ENCODE measurements at regions not wholly inside any gene's neighbourhood (a gene's known extent, or its start where the extent isn't known, plus 50 kb on each side); places are given as distances from the start of the nearest gene placed in this dataset.

DNA sequence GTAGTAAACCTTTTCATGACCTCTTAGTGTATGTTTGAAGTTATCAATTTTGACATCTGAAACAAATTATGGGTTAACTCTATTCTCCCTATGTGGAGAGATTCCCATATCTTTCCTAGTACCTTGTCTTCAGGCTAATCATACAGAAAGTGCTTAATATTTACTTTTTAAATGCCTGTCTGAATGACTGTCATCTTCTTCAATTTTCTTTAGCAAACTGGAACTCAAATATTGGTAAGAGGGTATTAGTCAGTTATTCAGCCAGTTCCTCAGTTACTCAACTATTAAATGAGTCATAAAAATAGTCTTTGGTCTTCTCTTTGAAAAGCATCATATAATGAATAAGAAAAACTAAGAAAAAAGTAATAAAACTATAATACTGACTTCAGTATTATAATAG, 1038.0 kb upstream of the PIK3C3 start:
- H3K4me1 Mint-ChIP-seq (ENCODE audit: low read depth): no peaks in the 10 kb centered on the region
- no peak overlapping the region for H3K4me3 Mint-ChIP-seq
- intact Hi-C loops (cut with micrococcal nuclease): no loop called here

DNA sequence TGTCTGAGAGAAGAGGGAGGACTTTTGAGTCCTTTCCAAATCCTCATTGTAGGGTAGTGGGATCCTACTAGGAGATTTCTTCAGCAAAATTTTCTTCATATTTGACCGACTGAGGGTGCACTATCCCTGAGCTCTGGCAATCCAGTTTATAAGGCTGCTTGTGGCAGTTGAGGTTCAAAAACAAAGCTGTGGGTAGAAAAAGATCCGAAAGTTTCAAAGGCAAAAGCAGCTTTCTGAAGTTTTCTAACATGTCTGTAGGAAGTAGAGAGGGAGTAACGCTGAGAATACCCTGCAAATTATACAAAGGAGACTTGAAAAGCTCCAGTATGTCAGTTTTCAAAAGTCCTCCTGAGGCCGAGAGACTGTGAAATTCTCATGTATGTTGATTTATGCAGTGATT, 1039.3 kb upstream of the PIK3C3 start:
- no peaks in the 10 kb centered on the region for H3K27me3 Mint-ChIP-seq

More for the DNA sequence above, 1038.0 kb upstream of the PIK3C3 start:
- Mint-ChIP-seq H3K27ac (no peak overlapping the region), H3K27me3 (no peaks in the 10 kb centered on the region), H3K9me3 (no peaks in the 10 kb centered on the region), H3K36me3 (ENCODE audit: low read depth) (no peaks in the 10 kb centered on the region)

DNA sequence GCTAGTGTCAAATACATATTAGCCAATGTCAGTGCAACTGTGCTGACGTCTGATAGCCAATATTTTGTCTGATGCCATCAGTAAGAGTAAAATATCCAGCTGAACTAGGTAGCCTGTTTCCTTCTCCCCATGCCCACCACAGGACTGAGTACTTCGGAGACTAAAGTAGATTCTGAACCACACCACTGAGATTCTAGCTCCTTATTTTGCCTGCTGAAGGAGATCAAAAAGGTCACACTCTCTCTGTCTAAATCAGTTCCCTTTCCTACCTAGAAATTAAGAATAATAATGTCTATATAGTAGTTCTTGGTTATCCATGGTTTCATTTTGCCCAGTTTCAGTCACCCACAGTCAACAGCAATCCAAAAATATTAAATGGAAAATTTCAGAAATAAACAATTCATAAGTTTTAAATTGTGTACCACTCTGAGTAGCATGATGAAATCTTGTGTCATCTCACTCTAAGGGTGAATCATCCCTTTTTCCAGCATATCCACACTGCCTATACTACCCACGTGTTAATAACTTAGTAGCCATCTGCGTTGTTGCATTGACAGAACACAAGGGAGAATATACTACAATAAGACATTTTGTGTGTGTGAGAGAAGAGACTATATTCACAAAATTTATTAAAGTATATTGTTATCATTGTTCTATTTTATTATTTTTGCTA, 1043.3 kb upstream of the PIK3C3 start:
- Mint-ChIP-seq H3K4me3 (no peak overlapping the region), H3K36me3 (ENCODE audit: low read depth) (no peaks in the 10 kb centered on the region), H3K27ac (no peak overlapping the region), H3K27me3 (no peaks in the 10 kb centered on the region), H3K4me1 (ENCODE audit: low read depth) (no peaks in the 10 kb centered on the region), H3K9me3 (no peaks in the 10 kb centered on the region)
- intact Hi-C loops (cut with micrococcal nuclease): no loop called here

More for the DNA sequence above, 1039.3 kb upstream of the PIK3C3 start:
- Mint-ChIP-seq H3K4me3 (no peak overlapping the region), H3K27ac (no peak overlapping the region), H3K9me3 (no peaks in the 10 kb centered on the region), H3K36me3 (ENCODE audit: low read depth) (no peaks in the 10 kb centered on the region), H3K4me1 (ENCODE audit: low read depth) (no peaks in the 10 kb centered on the region)
- intact Hi-C loops (cut with micrococcal nuclease): no loop called here

DNA sequence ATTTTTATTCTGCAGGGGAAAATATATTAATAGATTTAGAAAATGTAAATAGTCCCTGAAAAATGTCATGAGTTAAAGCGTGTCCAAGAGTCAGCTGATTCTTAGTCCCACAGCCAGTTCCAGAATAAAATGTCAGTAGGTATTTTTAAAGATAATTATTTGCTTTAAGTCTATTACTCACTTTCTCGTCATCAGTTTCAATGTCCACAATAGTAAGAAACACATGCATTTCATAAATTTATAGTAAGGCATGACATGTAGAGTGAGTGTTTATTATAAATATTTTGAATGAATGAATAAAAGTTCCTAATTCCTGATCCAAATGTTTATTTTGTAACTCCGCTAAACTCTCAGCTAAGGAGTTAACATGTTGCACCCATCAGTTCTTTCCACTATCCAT, 1044.0 kb upstream of the PIK3C3 start:
- Mint-ChIP-seq H3K36me3 (ENCODE audit: low read depth) (no peaks in the 10 kb centered on the region), H3K27ac (no peak overlapping the region), H3K4me1 (ENCODE audit: low read depth) (no peaks in the 10 kb centered on the region), H3K4me3 (no peak overlapping the region), H3K27me3 (no peaks in the 10 kb centered on the region), H3K9me3 (no peaks in the 10 kb centered on the region)
- intact Hi-C loops (cut with micrococcal nuclease): no loop called here

DNA sequence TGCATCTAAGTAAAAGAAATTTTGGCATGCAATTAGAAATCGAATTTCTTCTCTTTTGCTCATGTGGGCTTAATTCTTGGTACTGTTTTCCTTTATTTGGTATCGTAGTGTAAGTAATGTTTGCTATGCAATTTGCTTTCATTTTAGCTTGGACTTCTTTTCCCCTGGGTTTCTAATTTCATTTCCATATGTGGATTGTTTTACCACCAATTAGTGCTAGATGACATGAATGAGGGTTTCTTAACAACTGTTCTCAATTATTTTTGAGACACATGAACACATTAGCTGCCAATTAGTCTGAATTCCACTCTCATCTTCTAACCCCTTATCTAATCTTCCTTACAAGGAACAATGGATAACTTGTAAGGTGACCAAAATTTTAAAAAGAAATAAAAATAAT, 1047.2 kb upstream of the PIK3C3 start:
- Mint-ChIP-seq H3K36me3 (ENCODE audit: low read depth) (no peaks in the 10 kb centered on the region), H3K4me1 (ENCODE audit: low read depth) (no peaks in the 10 kb centered on the region), H3K27me3 (no peaks in the 10 kb centered on the region), H3K4me3 (no peak overlapping the region), H3K9me3 (no peaks in the 10 kb centered on the region), H3K27ac (no peak overlapping the region)
- intact Hi-C loops (cut with micrococcal nuclease): no loop called here

DNA sequence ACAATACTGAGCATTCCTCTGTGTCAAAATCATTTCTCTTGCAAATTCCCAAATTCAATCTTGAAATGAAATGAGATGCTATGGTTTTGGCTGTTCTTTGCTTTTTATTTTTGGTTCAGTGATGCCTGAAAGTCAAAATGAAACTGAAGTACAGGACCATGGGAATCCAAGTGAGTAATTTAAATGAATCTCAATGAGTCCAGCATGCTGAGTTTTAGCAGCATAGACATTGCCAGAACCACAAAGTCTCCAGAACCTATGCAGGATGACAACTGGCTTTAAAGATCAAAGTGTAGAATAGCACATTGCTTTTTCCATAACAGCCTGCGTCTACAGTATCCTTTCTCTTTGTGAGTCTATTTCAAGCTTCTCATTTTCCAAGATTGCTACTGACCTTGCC, 1050.7 kb upstream of the PIK3C3 start:
- Mint-ChIP-seq H3K27ac (no peak overlapping the region), H3K4me1 (ENCODE audit: low read depth) (no peaks in the 10 kb centered on the region), H3K9me3 (no peaks in the 10 kb centered on the region), H3K4me3 (no peak overlapping the region), H3K36me3 (ENCODE audit: low read depth) (no peaks in the 10 kb centered on the region), H3K27me3 (no peaks in the 10 kb centered on the region)
- intact Hi-C loops (cut with micrococcal nuclease): no loop called here

DNA sequence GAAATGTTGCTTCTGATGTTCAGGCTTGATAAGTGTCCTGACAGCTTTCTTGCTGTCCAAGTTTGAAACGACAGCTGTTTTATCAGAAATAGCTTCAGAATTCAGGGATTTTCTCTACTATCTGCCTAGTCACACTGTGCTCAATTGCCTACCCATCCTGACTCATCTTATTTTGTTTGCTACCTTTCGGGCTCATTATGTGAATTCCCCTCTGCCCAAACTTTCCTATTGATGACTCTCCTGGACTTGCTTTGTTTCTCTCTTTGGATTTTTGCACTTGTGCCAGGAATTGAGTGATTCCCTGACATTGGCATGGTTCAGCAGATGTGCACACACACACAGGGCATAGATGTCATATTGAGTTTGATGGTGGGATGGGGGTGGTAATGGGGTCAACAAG, 1052.6 kb upstream of the PIK3C3 start:
- H3K27me3 Mint-ChIP-seq: no peaks in the 10 kb centered on the region
- H3K27ac Mint-ChIP-seq: no peak overlapping the region
- H3K4me1 Mint-ChIP-seq (ENCODE audit: low read depth): no peaks in the 10 kb centered on the region
- no peaks in the 10 kb centered on the region for H3K9me3 Mint-ChIP-seq
- no peak overlapping the region for H3K4me3 Mint-ChIP-seq
- intact Hi-C loops (cut with micrococcal nuclease): no loop called here
- H3K36me3 Mint-ChIP-seq (ENCODE audit: low read depth): no peaks in the 10 kb centered on the region

DNA sequence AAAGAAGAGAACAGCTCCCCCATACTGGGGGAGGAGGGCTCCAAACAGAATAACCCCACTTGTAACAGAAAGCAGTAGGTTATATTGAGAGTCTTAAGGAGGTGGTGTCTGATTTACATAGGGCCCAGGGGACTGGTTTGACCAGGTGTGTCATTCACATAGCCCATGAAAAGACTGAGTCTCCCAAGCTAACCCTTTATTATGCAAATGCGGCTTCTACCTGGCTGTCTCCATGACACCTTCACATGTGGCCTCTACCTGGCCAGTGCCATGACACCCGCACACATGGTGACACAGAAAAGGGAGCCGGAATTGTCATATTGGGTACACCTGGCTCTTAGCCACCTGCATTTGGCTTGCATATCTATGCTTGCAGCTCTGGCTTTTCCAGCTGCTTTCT, 1057.2 kb upstream of the PIK3C3 start:
- intact Hi-C loops (cut with micrococcal nuclease): no loop called here
- Mint-ChIP-seq H3K27ac (no peak overlapping the region), H3K27me3 (no peaks in the 10 kb centered on the region), H3K4me1 (ENCODE audit: low read depth) (no peaks in the 10 kb centered on the region), H3K4me3 (no peak overlapping the region), H3K9me3 (peaks cover 10% of the 10 kb centered on the region), H3K36me3 (ENCODE audit: low read depth) (no peaks in the 10 kb centered on the region)

DNA sequence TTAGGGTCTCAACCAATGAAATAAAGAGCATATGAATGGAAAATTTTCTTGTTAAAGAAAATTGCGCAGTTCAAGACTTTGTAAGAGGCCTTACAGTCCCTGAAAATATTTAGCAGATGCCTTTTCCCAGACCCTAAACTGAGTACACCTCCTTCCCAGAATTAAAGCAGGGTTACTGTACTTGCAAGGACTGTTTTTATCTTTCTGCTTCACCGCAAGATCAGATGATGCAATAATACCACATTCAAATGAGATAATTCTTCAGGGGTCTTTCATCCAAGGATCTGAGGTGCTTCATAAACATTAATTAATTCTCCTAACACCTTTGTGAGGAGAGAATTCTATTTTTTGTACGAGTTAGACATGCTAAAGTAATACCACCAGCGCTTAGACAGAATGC, 1071.8 kb upstream of the PIK3C3 start:
- H3K4me1 Mint-ChIP-seq (ENCODE audit: low read depth): no peaks in the 10 kb centered on the region
- intact Hi-C loops (cut with micrococcal nuclease): no loop called here
- H3K27me3 Mint-ChIP-seq: no peaks in the 10 kb centered on the region
- H3K9me3 Mint-ChIP-seq: no peaks in the 10 kb centered on the region
- H3K36me3 Mint-ChIP-seq (ENCODE audit: low read depth): no peaks in the 10 kb centered on the region
- no peak overlapping the region for H3K4me3 Mint-ChIP-seq
- H3K27ac Mint-ChIP-seq: no peak overlapping the region

DNA sequence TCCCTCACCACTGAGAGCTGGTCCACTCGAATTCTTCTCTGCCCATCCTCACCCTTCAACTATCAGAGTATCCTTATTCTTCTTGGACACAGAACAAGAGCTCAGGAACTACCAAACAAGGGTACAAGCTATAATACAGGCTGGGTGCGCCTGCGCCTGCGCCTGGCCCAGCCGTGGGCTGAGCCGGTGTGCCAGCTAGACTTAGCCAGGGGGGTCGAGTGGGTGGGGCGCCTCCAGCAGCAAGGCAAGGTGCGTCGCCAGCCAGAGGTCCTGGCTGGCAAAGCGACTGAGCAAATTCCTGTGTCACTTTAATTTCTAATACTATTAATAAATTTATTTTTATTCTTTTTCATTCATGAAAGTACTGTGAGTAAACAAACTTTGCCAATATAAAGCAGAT, 1072.6 kb upstream of the PIK3C3 start:
- H3K4me1 Mint-ChIP-seq (ENCODE audit: low read depth): no peaks in the 10 kb centered on the region
- H3K36me3 Mint-ChIP-seq (ENCODE audit: low read depth): no peaks in the 10 kb centered on the region
- H3K9me3 Mint-ChIP-seq: no peaks in the 10 kb centered on the region
- no peak overlapping the region for H3K4me3 Mint-ChIP-seq
- no peak overlapping the region for H3K27ac Mint-ChIP-seq
- no peaks in the 10 kb centered on the region for H3K27me3 Mint-ChIP-seq
- intact Hi-C loops (cut with micrococcal nuclease): no loop called here

DNA sequence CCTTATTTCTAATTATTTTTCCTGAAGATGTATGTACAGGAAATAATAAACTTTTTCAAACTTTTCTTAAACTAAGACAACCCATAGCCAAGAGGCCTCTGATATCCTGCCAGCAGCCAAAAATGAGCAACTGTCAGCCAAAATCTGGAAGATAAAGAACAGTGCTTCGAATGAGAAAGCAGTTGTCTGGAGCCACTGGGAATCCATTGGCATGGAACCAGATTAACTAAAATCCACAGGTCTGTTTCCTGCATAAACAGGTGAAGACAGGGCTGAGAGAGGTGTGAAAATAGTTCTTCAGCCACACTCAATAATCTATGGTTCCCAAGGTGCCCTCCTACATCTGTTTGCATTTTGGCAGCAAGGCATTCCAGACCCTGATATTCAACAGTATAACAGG, 1076.7 kb upstream of the PIK3C3 start:
- no peaks in the 10 kb centered on the region for H3K4me1 Mint-ChIP-seq (ENCODE audit: low read depth)
- no peaks in the 10 kb centered on the region for H3K9me3 Mint-ChIP-seq
- intact Hi-C loops (cut with micrococcal nuclease): no loop called here
- no peak overlapping the region for H3K4me3 Mint-ChIP-seq
- H3K27me3 Mint-ChIP-seq: no peaks in the 10 kb centered on the region
- H3K27ac Mint-ChIP-seq: no peak overlapping the region
- no peaks in the 10 kb centered on the region for H3K36me3 Mint-ChIP-seq (ENCODE audit: low read depth)

DNA sequence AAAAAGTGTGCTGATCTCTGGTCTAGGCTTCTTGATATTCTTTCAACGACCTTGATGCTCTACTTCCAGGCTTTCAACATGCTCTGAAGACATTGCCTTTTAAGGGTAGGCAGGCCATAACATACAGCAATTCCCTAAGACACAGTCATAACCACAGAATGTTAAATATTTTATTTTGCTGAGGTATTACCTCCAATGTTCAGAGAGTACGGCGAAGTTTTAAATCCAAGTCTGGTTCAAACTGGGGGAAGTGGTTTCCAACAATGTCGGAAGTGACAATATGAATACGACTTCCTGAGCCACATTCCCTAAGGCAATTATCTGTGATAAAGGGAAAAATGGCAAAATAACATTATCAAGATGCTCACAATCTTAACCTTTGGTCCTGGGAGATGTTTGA, 1077.9 kb upstream of the PIK3C3 start:
- H3K4me3 Mint-ChIP-seq: no peak overlapping the region
- H3K4me1 Mint-ChIP-seq (ENCODE audit: low read depth): no peaks in the 10 kb centered on the region
- H3K27ac Mint-ChIP-seq: no peak overlapping the region
- no peaks in the 10 kb centered on the region for H3K27me3 Mint-ChIP-seq
- intact Hi-C loops (cut with micrococcal nuclease): no loop called here
- no peaks in the 10 kb centered on the region for H3K9me3 Mint-ChIP-seq
- no peaks in the 10 kb centered on the region for H3K36me3 Mint-ChIP-seq (ENCODE audit: low read depth)

DNA sequence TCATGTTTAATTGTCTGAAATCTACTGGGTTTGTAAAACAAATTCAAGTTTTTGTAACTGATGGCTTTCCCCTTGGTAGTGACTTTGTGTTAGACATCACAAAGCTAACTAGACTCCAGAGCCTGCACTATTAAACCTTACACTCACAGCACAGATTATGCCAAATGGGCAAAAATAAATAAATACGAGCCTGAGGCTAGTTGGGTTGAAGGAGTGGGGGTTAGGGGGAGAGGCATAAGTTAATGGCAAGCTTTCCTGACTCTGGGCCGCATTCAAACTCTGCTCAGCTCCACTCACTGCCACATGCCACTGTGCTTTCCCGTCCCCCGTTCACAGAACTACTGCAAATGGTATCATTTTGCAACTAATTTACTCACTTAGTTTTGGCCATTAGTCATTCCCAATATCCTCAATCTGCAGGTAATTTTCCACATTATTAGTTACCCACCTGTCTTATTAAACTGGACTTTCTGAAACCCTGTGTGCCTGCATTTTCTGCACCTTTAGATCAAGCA, 1079.9 kb upstream of the PIK3C3 start:
- H3K27ac Mint-ChIP-seq: no peak overlapping the region
- H3K27me3 Mint-ChIP-seq: no peaks in the 10 kb centered on the region
- H3K4me3 Mint-ChIP-seq: no peak overlapping the region
- no peaks in the 10 kb centered on the region for H3K4me1 Mint-ChIP-seq (ENCODE audit: low read depth)
- H3K9me3 Mint-ChIP-seq: no peaks in the 10 kb centered on the region
- intact Hi-C loops (cut with micrococcal nuclease): no loop called here
- H3K36me3 Mint-ChIP-seq (ENCODE audit: low read depth): no peaks in the 10 kb centered on the region

DNA sequence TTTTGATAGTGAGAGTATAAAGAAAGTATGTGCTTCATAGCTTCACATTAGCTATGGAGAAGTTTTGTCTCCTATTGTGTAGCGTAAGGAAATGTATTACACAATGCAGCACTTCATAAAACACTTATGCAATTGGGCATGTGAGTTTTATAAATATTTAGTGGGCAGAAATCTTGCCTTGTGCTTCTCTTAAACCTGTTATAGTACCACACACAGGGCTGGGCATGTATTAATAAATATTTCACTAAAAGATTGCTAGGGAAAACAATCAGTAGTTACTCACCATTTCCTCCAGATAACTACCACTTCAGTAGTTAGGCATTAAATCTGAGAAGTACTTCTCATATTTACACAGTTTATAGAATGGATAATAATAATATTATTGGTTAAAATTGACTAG, 1080.8 kb upstream of the PIK3C3 start:
- Mint-ChIP-seq H3K36me3 (ENCODE audit: low read depth) (no peaks in the 10 kb centered on the region), H3K4me1 (ENCODE audit: low read depth) (no peaks in the 10 kb centered on the region), H3K27ac (no peak overlapping the region), H3K27me3 (no peaks in the 10 kb centered on the region), H3K9me3 (no peaks in the 10 kb centered on the region), H3K4me3 (no peak overlapping the region)
- intact Hi-C loops (cut with micrococcal nuclease): no loop called here

DNA sequence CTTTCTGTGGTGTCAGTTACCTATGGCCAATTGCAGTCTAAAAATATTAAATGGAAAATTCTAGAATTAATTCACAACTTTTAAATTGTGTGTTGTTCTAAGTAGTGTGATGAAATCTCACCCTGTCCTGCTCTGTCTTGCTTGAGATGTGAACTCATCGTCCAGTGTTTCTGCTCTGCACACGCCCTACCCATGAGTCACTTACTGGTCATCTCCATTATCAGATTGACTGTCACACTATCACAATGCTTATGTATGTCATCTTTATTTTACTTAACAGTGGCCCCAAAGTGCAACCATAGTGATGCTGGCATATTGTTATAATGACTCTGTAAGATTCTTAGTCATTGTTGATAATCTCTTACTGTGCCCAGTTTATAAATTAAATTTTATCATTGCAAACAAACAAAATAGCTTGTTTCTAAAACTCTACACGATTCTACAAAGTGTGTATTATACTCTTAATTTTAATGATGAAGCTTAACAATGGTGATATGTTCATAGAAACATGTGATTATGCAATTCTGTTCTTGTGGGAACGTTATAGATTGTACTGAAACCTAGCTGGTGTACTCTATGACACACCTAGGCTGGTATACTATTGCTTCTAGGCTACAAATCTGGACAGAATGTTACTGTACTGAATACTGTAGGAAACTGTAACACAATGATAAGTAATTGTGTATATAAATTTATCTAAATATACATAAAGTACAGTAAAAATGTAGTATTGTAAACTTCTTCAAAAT, 1086.8 kb upstream of the PIK3C3 start:
- intact Hi-C loops (cut with micrococcal nuclease): no loop called here
- H3K4me1 Mint-ChIP-seq (ENCODE audit: low read depth): no peaks in the 10 kb centered on the region
- H3K27me3 Mint-ChIP-seq: no peaks in the 10 kb centered on the region
- no peak overlapping the region for H3K27ac Mint-ChIP-seq
- H3K9me3 Mint-ChIP-seq: peaks cover 8% of the 10 kb centered on the region
- no peak overlapping the region for H3K4me3 Mint-ChIP-seq
- no peaks in the 10 kb centered on the region for H3K36me3 Mint-ChIP-seq (ENCODE audit: low read depth)

All from dendritic cell treated with granulocyte-macrophage colony-stimulating factor and Interleukin-4, amounts not matched to agents 40 ng/mL and 50 ng/mL, for 4 days (primary cell).